HepG2 (cell line): ENCODE measurements at regions not wholly inside any gene's neighbourhood (a gene's known extent, or its start where the extent isn't known, plus 50 kb on each side); places are given as distances from the start of the nearest gene placed in this dataset.
A peak's percentile ranks its signal among the peaks of the same experiment; 100 is the strongest.

Experiments
- ATAC-seq: fragments of 200-7000 bp; cut with Tn5 transposase; 3 replicates; pipeline ENCODE4 v1.9.1; 2020; ENCODE audit warnings: mild to moderate bottlenecking, moderate library complexity
- BruUV-seq: library from RNA; stranded (reverse); fragments of 400-500 nt; replicated peaks from 2 replicates; lab custom pipeline; 2021; lab: Mats Ljungman, UMichigan
- CTCF ChIA-PET: fragments of 300-600 bp; formaldehyde crosslinking; extraction: SDS; loops from one replicate; lab custom pipeline; 2021; ENCODE audit warnings: low total read pairs, inconsistent platforms, low intra/inter-chr PET ratio; lab: Yijun Ruan, JAX
- POLR2A ChIA-PET: fragments of 350-600 bp; sonication (Branson Sonifier 250); formaldehyde crosslinking; loops from one replicate; lab custom pipeline; 2020; ENCODE audit warnings: antibody characterized with exemption, inconsistent platforms; lab: Yijun Ruan, JAX
- DNase-seq: peaks from one replicate; pipeline ENCODE4 v3.0.0-alpha.2; 2015; ENCODE audit warnings: low spot score
- FAIRE-seq: peaks from 3 replicates; lab custom pipeline; 2011; peaks lifted over from hg19 to GRCh38; lab: Jason Lieb, UNC
- H2AFZ ChIP-seq: one replicate; pipeline ENCODE4 v1.6.1; 2011; ENCODE audit warnings: low read length, inconsistent platforms
- H3K27ac ChIP-seq: fragments of 300-600 bp; 3 replicates; pipeline ENCODE4 v1.8.0; 2011; ENCODE audit warnings: mixed run types, mild to moderate bottlenecking, mixed read lengths, low read length, inconsistent platforms; ENCODE audit not compliant: insufficient read depth; ENCODE audit errors: extremely low read length
- H3K27me3 ChIP-seq, 2 experiments: fragments of 200-600 bp in 1 of 2; 2 replicates in 1 of 2; 3 replicates in 1 of 2; pipeline versions ENCODE4 v1.6.0 to v1.8.0; 2011; ENCODE audit warnings: low read length in 2 of 2, mild to moderate bottlenecking in 2 of 2, moderate library complexity in 2 of 2, inconsistent platforms in 1 of 2; ENCODE audit not compliant: insufficient read depth in 2 of 2, control insufficient read depth in 1 of 2
- H3K36me3 ChIP-seq, 2 experiments: fragments of 200-600 bp in 1 of 2; replicated peaks in 1 of 2; 2 replicates in 1 of 2; 3 replicates in 1 of 2; pipeline versions ENCODE4 v1.5.1 to v1.8.0; 2011; ENCODE audit warnings: low read length in 2 of 2, inconsistent platforms in 1 of 2; ENCODE audit not compliant: insufficient read depth in 2 of 2, control insufficient read depth in 1 of 2
- H3K4me1 ChIP-seq: 2 replicates; pipeline ENCODE4 v1.5.1; 2012; ENCODE audit warnings: low read length, inconsistent platforms; ENCODE audit not compliant: insufficient read depth
- H3K4me2 ChIP-seq: 2 replicates; pipeline ENCODE4 v1.6.0; 2011; ENCODE audit warnings: low read depth, low read length, inconsistent platforms
- H3K4me3 ChIP-seq, 3 experiments: fragments of 200-600 bp in 1 of 3; sonication (generic), shearing (Covaris generic) in 1 of 3; replicated peaks in 1 of 3; 2 replicates each; pipeline ENCODE4 v1.5.1; 2011 to 2016; ENCODE audit warnings: low read length in 3 of 3, inconsistent platforms in 2 of 3, low read depth in 2 of 3, mild to moderate bottlenecking in 2 of 3, control low read depth in 1 of 3, mixed read lengths in 1 of 3; ENCODE audit not compliant: insufficient read depth in 1 of 3
- H3K79me2 ChIP-seq: one replicate; pipeline ENCODE4 v1.6.1; 2011; ENCODE audit warnings: low read length, inconsistent platforms; ENCODE audit not compliant: insufficient read depth
- H3K9ac ChIP-seq: 2 replicates; pipeline ENCODE4 v1.6.0; 2011; ENCODE audit warnings: mild to moderate bottlenecking, low read depth, low read length, inconsistent platforms; ENCODE audit not compliant: insufficient read depth
- H3K9me3 ChIP-seq: 2 replicates; pipeline ENCODE4 v1.5.1; 2012; ENCODE audit warnings: mild to moderate bottlenecking, low read length
- H4K20me1 ChIP-seq: 2 replicates; pipeline ENCODE4 v1.6.0; 2011; ENCODE audit warnings: inconsistent platforms, mild to moderate bottlenecking, low read length, moderate library complexity; ENCODE audit not compliant: insufficient read depth
- CC2D1A ChIP-seq: sonication (generic); formaldehyde crosslinking; IDR thresholded peaks from 2 replicates; pipeline ENCODE4 v1.8.1; 2023; ENCODE audit warnings: mild to moderate bottlenecking, missing genetic modification reagents
- ELF3 ChIP-seq: IDR thresholded peaks from 2 replicates; pipeline ENCODE4 v1.6.1; 2016; ENCODE audit warnings: missing genetic modification reagents, missing compliant biosample characterization
- NFKB2 ChIP-seq: sonication (generic); formaldehyde crosslinking; IDR thresholded peaks from 2 replicates; pipeline ENCODE4 v1.4.0; 2020; ENCODE audit warnings: missing genetic modification reagents, borderline replicate concordance
- NR2F6 ChIP-seq, 2 experiments: IDR thresholded peaks; 2 replicates each; pipeline ENCODE4 v1.6.1; 2016; ENCODE audit warnings: antibody characterized with exemption in 1 of 2, mild to moderate bottlenecking in 1 of 2
- REST ChIP-seq, 2 experiments: IDR thresholded peaks; 2 replicates each; pipeline ENCODE4 v1.6.1; 2011 to 2012; ENCODE audit warnings: low read length in 2 of 2, borderline replicate concordance in 1 of 2, low read depth in 1 of 2, mild to moderate bottlenecking in 1 of 2, moderate library complexity in 1 of 2
- ZMYM4 ChIP-seq: sonication (generic); formaldehyde crosslinking; IDR thresholded peaks from 2 replicates; pipeline ENCODE4 v1.8.1; 2023; ENCODE audit warnings: mild to moderate bottlenecking, missing genetic modification reagents
- ZNF501 ChIP-seq: sonication (generic); formaldehyde crosslinking; IDR thresholded peaks from 2 replicates; pipeline ENCODE4 v1.5.1; 2020; ENCODE audit warnings: mild to moderate bottlenecking, moderate library complexity, missing genetic modification reagents
- ZNF598 ChIP-seq: sonication (generic); formaldehyde crosslinking; IDR thresholded peaks from 2 replicates; pipeline ENCODE4 v1.5.1; 2020; ENCODE audit warnings: mild to moderate bottlenecking, missing genetic modification reagents, borderline replicate concordance
- ZNF773 ChIP-seq: sonication (generic); formaldehyde crosslinking; IDR thresholded peaks from 2 replicates; pipeline ENCODE4 v1.4.0; 2020; ENCODE audit warnings: missing genetic modification reagents, borderline replicate concordance
- ZNF784 ChIP-seq: sonication (generic); formaldehyde crosslinking; IDR thresholded peaks from 2 replicates; pipeline ENCODE4 v1.5.1; 2020; ENCODE audit warnings: missing genetic modification reagents, mild to moderate bottlenecking, borderline replicate concordance
- ZSCAN29 ChIP-seq: sonication (generic); formaldehyde crosslinking; conservative IDR thresholded peaks from 2 replicates; pipeline ENCODE4 v1.4.0; 2020; ENCODE audit warnings: mild to moderate bottlenecking, missing genetic modification reagents
- WGBS: methylation state at CpG from one replicate; pipeline ENCODE4 v1.1.6; 2017; ENCODE audit warnings: low lambda C conversion rate; 5-methylcytosine and 5-hydroxymethylcytosine counted together
- in situ Hi-C: cut with HindIII; loops from 2 replicates; pipeline ENCODE4 v1.10.0; 2017; ENCODE audit warnings: low pct_unique_long_range_greater_than_20kb; ENCODE audit not compliant: extremely low pct_ligation_motif_present
- intact Hi-C: fragments of 100-400 bp; cut with micrococcal nuclease; formaldehyde crosslinking; loops from one replicate; pipeline ENCODE4 v1.10.0; 2022; ENCODE audit not compliant: unreplicated experiment
- TF ChIP-seq, protein P1 (sequence below): IDR thresholded peaks from 2 replicates; pipeline ENCODE4 v1.6.1; 2016; ENCODE audit warnings: missing compliant biosample characterization, missing genetic modification reagents, borderline replicate concordance

GRCh38 chr10:3955955-3956617 is 171.1 kb upstream of the KLF6 start (continued):
- TF ChIP-seq CC2D1A = no peak
- TF ChIP-seq ZMYM4 = no peak
- no peak for TF ChIP-seq ZNF501 (CRISPR knock-in tag)
- TF ChIP-seq NFKB2 = no peak
- TF ChIP-seq, protein P1, sequence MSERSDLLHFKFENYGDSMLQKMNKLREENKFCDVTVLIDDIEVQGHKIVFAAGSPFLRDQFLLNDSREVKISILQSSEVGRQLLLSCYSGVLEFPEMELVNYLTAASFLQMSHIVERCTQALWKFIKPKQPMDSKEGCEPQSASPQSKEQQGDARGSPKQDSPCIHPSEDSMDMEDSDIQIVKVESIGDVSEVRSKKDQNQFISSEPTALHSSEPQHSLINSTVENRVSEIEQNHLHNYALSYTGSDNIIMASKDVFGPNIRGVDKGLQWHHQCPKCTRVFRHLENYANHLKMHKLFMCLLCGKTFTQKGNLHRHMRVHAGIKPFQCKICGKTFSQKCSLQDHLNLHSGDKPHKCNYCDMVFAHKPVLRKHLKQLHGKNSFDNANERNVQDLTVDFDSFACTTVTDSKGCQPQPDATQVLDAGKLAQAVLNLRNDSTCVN = no peak
- TF ChIP-seq ZNF598 (CRISPR knock-in tag) = no peak
- TF ChIP-seq ZSCAN29 (CRISPR knock-in tag) = no peak

DNA sequence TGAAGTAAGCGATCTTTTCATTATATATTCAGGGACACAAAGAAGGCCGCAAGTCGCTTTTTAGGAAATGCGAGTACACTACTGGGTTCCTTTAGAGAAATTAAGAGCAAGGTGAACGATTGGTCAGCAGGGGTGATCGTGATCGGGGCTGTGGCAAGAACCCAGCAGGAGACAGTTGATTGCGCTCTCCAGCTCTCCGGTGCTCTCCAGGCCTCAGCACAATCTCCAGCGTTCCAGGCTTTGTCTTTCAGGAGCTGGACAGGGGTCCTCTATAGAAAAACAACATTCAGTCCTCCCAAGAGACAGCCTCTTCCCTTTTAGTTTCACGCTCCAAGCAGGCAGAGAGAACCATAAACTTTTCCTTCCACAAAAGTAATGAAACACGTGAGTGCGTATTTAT is 170.5 kb upstream of the KLF6 start:
- H3K36me3 ChIP-seq = no peaks in the 10 kb centered on the region
- ATAC-seq (no peak), FAIRE-seq (no peak), DNase-seq (no peak)
- H2AFZ ChIP-seq = no peak overlapping the region
- WGBS = 58% methylated on average over 13 of the region's 13 CpGs
- H4K20me1 ChIP-seq = no peaks in the 10 kb centered on the region
- H3K27me3 ChIP-seq = peaks cover 0 to 23% of the 10 kb centered on the region in 2 experiments; a peak in 2 of 5 replicates
- H3K27ac ChIP-seq = no peak overlapping the region
- no peaks in the 10 kb centered on the region for H3K9me3 ChIP-seq
- CTCF ChIA-PET = no interaction called here
- in situ Hi-C loops (no loop called here), intact Hi-C loops (no loop called here)
- no peak overlapping the region for H3K4me3 ChIP-seq
- H3K79me2 ChIP-seq = no peaks in the 10 kb centered on the region
- H3K4me1 ChIP-seq = no peaks in the 10 kb centered on the region
- no TSS peak for BruUV-seq
- no peak overlapping the region for H3K4me2 ChIP-seq
- no peak overlapping the region for H3K9ac ChIP-seq
- TF ChIP-seq REST (IDR thresholded peaks at IDR 0.05; ENCODE audit: borderline replicate concordance in 1 of 2, low read depth in 1 of 2, low read length in 2 of 2) = peak in 1 of 2 experiments; percentile 71; a peak in 1 of 4 replicates
- TF ChIP-seq ZNF773 (CRISPR knock-in tag) = no peak
- no peak for TF ChIP-seq ZNF784 (CRISPR knock-in tag)
- no peak for TF ChIP-seq NR2F6 (IDR thresholded peaks at IDR 0.05)
- no peak for TF ChIP-seq NR2F6 (CRISPR knock-in tag; IDR thresholded peaks at IDR 0.05)
- no peak for TF ChIP-seq ELF3 (CRISPR knock-in tag)
- POLR2A ChIA-PET = no interaction called here
